ENCODE measurements at regions not wholly inside any gene's neighbourhood (a gene's known extent, or its start where the extent isn't known, plus 50 kb on each side); places are given as distances from the start of the nearest gene placed in this dataset.

- ChIA-PET RAD21 (ENCODE audit: unreplicated experiment) (no interaction called here), CTCF (interaction anchor here (0.6 to 1.0 kb wide), 2 partner anchors 481 to 623 kb away, joined by 3 read pairs; no protein-coding TSS in a partner anchor), POLR2A (no interaction called here), SMC1A (ENCODE audit: uncharacterized antibody, unreplicated experiment) (no interaction called here)
- H2AFZ ChIP-seq (ENCODE audit: control insufficient read depth, low read depth, low read length) = no peak overlapping the region
- 12% methylated on average over 3 of the region's 3 CpGs for WGBS (ENCODE audit: insufficient coverage, insufficient replicate concordance, low lambda C conversion rate, missing lambda C conversion rate)
- H4K20me1 ChIP-seq (ENCODE audit: control insufficient read depth, insufficient read depth) = no peaks in the 10 kb centered on the region
- no peaks in the 10 kb centered on the region; a peak in 1 of 4 replicates for H3K27me3 ChIP-seq (replicated peaks in 1 of 2; ENCODE audit: control insufficient read depth in 2 of 2, insufficient read depth in 2 of 2, low read length in 1 of 2)
- no peaks in the 10 kb centered on the region for H3K9me3 ChIP-seq (replicated peaks; ENCODE audit: control insufficient read depth, insufficient read depth, low read length)
- no peaks in the 10 kb centered on the region for H3K79me2 ChIP-seq (ENCODE audit: control insufficient read depth, insufficient read depth, low read length)
- H3K4me1 ChIP-seq (ENCODE audit: control insufficient read depth, insufficient read depth, low read length) = no peaks in the 10 kb centered on the region
- no peak overlapping the region for H3K9ac ChIP-seq (ENCODE audit: control insufficient read depth, insufficient read depth, low read length)
- DNase-seq (ENCODE audit: low read depth, low spot score) = no peak
- no peak overlapping the region for H3K4me2 ChIP-seq (ENCODE audit: control insufficient read depth, insufficient read depth)
- TF ChIP-seq, protein P1, sequence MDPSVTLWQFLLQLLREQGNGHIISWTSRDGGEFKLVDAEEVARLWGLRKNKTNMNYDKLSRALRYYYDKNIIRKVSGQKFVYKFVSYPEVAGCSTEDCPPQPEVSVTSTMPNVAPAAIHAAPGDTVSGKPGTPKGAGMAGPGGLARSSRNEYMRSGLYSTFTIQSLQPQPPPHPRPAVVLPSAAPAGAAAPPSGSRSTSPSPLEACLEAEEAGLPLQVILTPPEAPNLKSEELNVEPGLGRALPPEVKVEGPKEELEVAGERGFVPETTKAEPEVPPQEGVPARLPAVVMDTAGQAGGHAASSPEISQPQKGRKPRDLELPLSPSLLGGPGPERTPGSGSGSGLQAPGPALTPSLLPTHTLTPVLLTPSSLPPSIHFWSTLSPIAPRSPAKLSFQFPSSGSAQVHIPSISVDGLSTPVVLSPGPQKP (IDR thresholded peaks at IDR 0.05; ENCODE audit: low read depth, low read length) = no peak
- no peak for TF ChIP-seq CREM (IDR thresholded peaks at IDR 0.05; ENCODE audit: low read depth)
- BruUV-seq (replicated peaks) = no TSS peak
- no peaks in the 10 kb centered on the region for H3K36me3 ChIP-seq (ENCODE audit: control insufficient read depth in 2 of 2, insufficient read depth in 2 of 2, low read length in 1 of 2)
- no peak overlapping the region for H3K4me3 ChIP-seq
- no peak for FAIRE-seq
- ATAC-seq = no peak
- H3K27ac ChIP-seq (ENCODE audit: control insufficient read depth, insufficient read depth) = no peak overlapping the region
- intact Hi-C loops (cut with micrococcal nuclease; ENCODE audit: unreplicated experiment) = loop anchor here (5.0 kb wide), 2 partner anchors 162 to 797 kb away; no protein-coding TSS in a partner anchor
- in situ Hi-C loops (cut with MboI) = loop anchor here (5.0 to 10.0 kb wide), 3 partner anchors 622 to 815 kb away; partner anchors contain the start of gene LMO4
Measured at GRCh38 chr1:87949711-87950110, 621.0 kb downstream of the LMO4 start.

DNA sequence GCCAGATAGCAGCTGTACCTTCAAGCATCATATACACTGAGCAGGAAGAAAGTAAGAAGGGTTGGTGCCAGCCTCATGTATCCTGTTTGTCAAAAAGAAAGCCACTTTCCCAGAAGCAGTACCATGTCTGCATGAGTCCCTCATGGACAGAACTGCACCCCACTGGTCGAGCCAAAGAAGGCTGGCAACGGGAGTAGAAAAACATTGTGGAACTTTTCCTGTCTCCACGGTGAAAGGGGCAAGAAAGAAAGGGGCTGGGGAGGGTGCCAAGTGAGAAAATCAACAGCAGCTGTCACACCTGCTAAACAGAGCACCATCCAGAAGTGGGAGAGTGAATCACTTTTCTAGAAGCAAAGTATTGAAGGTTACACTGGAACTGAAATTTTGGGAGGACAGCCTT lies 621.7 kb downstream of the LMO4 start:
- Histone ChIP-seq H3K27ac (ENCODE audit: control insufficient read depth, insufficient read depth) (no peak overlapping the region), H2AFZ (ENCODE audit: control insufficient read depth, low read depth, low read length) (no peak overlapping the region), H4K20me1 (ENCODE audit: control insufficient read depth, insufficient read depth) (no peaks in the 10 kb centered on the region), H3K4me1 (ENCODE audit: control insufficient read depth, insufficient read depth, low read length) (no peaks in the 10 kb centered on the region), H3K36me3 (ENCODE audit: control insufficient read depth in 2 of 2, insufficient read depth in 2 of 2, low read length in 1 of 2) (no peaks in the 10 kb centered on the region), H3K4me2 (ENCODE audit: control insufficient read depth, insufficient read depth) (no peak overlapping the region), H3K9me3 (replicated peaks; ENCODE audit: control insufficient read depth, insufficient read depth, low read length) (no peaks in the 10 kb centered on the region), H3K9ac (ENCODE audit: control insufficient read depth, insufficient read depth, low read length) (no peak overlapping the region), H3K27me3 (replicated peaks in 1 of 2; ENCODE audit: control insufficient read depth in 2 of 2, insufficient read depth in 2 of 2, low read length in 1 of 2) (no peaks in the 10 kb centered on the region; a peak in 1 of 4 replicates), H3K79me2 (ENCODE audit: control insufficient read depth, insufficient read depth, low read length) (no peaks in the 10 kb centered on the region), H3K4me3 (no peak overlapping the region)
- RAD21 ChIA-PET (ENCODE audit: unreplicated experiment) = interaction anchor here (0.7 to 1.0 kb wide), 2 partner anchors 350 to 657 kb away, joined by 3 to 4 read pairs; no protein-coding TSS in a partner anchor
- CTCF ChIA-PET = interaction anchor here (0.5 to 1.0 kb wide), 2 partner anchors 17 to 624 kb away, joined by 3 read pairs; no protein-coding TSS in a partner anchor
- ATAC-seq (no peak), DNase-seq (ENCODE audit: low read depth, low spot score) (no peak), FAIRE-seq (no peak)
- POLR2A ChIA-PET = no interaction called here
- TF ChIP-seq TCF12 (IDR thresholded peaks at IDR 0.05; ENCODE audit: low read depth, low read length) (no peak), SIX5 (IDR thresholded peaks at IDR 0.05; ENCODE audit: low read depth, low read length, severe bottlenecking) (no peak), ZSCAN29 (IDR thresholded peaks at IDR 0.05) (no peak), CBX3 (IDR thresholded peaks at IDR 0.05; ENCODE audit: borderline replicate concordance, low read depth) (no peak), EED (IDR thresholded peaks at IDR 0.05; ENCODE audit: low read depth) (no peak), SREBF1 (IDR thresholded peaks at IDR 0.05; ENCODE audit: low read length) (no peak)
- SMC1A ChIA-PET (ENCODE audit: uncharacterized antibody, unreplicated experiment) = no interaction called here
- intact Hi-C loops (cut with micrococcal nuclease; ENCODE audit: unreplicated experiment) = loop anchor here (5.0 kb wide), 2 partner anchors 163 to 798 kb away; no protein-coding TSS in a partner anchor
- no TSS peak for BruUV-seq (replicated peaks)
- 2% methylated on average over 3 of the region's 3 CpGs for WGBS (ENCODE audit: insufficient coverage, insufficient replicate concordance, low lambda C conversion rate, missing lambda C conversion rate)
- in situ Hi-C loops (cut with MboI) = loop anchor here (5.0 to 10.0 kb wide), 3 partner anchors 623 to 816 kb away; partner anchors contain the start of gene LMO4

All from GM12878 (cell line).